Upper lobe of left lung (tissue), 6 donors: ENCODE measurements at regions not wholly inside any gene's neighbourhood (a gene's known extent, or its start where the extent isn't known, plus 50 kb on each side); places are given as distances from the start of the nearest gene placed in this dataset.

Experiments used
- ATAC-seq, 2 donors: fragments of 200-7000 bp; cut with Tn5 transposase; one replicate each; pipeline ENCODE4 v1.9.1; 2022; ENCODE audit warnings: mild to moderate bottlenecking in 2 of 2, moderate library complexity in 2 of 2; ENCODE audit not compliant: low FRiP score in 2 of 2
- DNase-seq, 2 donors: peaks; one replicate each; pipeline ENCODE4 v3.0.0-alpha.2; 2019 to 2020
- H3K27ac ChIP-seq, 4 donors: fragments of 200-600 bp; sonication (generic); one replicate each; pipeline ENCODE4 v1.5.1; 2016 to 2019
- H3K27me3 ChIP-seq, 4 donors: fragments of 200-600 bp; sonication (generic); one replicate each; pipeline ENCODE4 v1.5.1; 2017 to 2019
- H3K36me3 ChIP-seq, 4 donors: fragments of 200-600 bp; sonication (generic); one replicate each; pipeline ENCODE4 v1.5.1; 2016 to 2019
- H3K4me1 ChIP-seq, 4 donors: fragments of 200-600 bp; sonication (generic); one replicate each; pipeline ENCODE4 v1.5.1; 2018 to 2019
- H3K4me3 ChIP-seq, 4 donors: fragments of 200-600 bp; sonication (generic); one replicate each; pipeline ENCODE4 v1.5.1; 2017 to 2019; ENCODE audit warnings: mild to moderate bottlenecking in 2 of 4, moderate library complexity in 1 of 4
- H3K9me3 ChIP-seq, 4 donors: fragments of 200-600 bp; sonication (generic); one replicate each; pipeline ENCODE4 v1.5.1; 2018 to 2019
- CTCF ChIP-seq, 6 experiments: fragments of 450-650 bp in 4 of 6; fragments of 200-600 bp in 2 of 6; sonication (generic) in 2 of 6; IDR thresholded peaks; one replicate each; pipeline ENCODE4 v1.5.1; 2016 to 2019; ENCODE audit warnings: antibody characterized with exemption in 6 of 6
- EP300 ChIP-seq, 4 donors: sonication (generic); formaldehyde crosslinking; IDR thresholded peaks; one replicate each; pipeline ENCODE4 v1.5.1; 2017; ENCODE audit warnings: antibody characterized with exemption in 4 of 4, control low read depth in 2 of 4
- POLR2A ChIP-seq, 4 donors: fragments of 450-650 bp; IDR thresholded peaks; one replicate each; pipeline ENCODE4 v1.5.1; 2016 to 2017; ENCODE audit warnings: antibody characterized with exemption in 4 of 4, mild to moderate bottlenecking in 2 of 4
- POLR2AphosphoS5 ChIP-seq, 2 donors: sonication (generic); formaldehyde crosslinking; IDR thresholded peaks; one replicate each; pipeline ENCODE4 v1.5.1; 2017; ENCODE audit warnings: antibody characterized with exemption in 2 of 2
- WGBS, 2 donors: methylation state at CpG; one replicate each; pipeline ENCODE4 v1.1.5; 2017 to 2018; 5-methylcytosine and 5-hydroxymethylcytosine counted together
- donor health status: DM: no; HTN: no; CAD: no; lungs with moderate emphysema.
- donor health status: DM: no; HTN: yes; CAD: no; lungs with severe emphysema.

DNA sequence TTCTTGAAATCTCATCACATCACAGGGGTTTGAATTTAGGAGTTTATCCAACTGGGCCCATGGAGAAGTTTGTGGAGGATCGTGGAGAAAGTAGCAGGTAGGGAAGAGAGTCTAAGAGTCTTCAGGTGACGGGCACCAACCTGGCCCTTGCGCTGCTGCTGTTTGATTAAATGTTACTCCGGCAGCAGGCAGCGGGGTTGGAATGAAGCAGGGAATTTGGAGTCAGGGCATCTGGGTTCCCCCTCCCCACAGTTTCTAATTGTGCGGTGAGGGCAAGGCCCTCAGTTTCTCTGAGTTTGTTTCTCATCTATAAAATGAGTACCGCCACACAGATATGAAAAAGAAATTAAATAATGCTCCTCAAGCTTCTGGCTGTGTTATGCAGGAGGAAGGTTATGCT lies 182.9 kb upstream of the RGMA start:
- no peak overlapping the region for H3K27ac ChIP-seq
- WGBS, 2 donors = 96 to 98% methylated on average over 7 of the region's 7 CpGs

DNA sequence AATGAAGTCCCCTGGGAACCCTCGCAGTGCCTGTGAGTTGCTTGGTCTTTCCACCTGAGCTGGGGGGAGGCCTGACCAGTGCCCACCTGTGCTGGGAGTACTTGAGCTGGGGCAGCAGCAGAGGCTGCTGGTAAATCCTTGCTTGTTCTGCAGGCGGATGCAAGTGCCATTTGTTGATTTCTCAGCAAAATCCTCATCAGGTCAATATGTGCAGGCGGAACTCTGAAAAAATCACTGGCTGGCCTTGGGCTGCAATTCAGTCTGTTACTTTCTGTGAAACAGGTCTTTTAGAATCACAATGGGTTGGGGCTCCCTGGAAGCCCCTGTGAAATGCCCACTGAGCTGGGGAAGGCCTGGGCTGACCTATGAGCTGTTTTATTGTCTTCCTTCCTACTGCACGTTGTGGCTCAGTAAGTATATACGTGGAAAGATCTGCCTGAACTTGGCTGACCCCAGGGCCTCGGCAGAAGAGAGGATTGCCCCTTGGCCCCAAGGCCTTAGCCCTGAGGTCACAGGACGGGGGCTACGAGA lies 182.0 kb upstream of the RGMA start:
- Histone ChIP-seq H3K36me3 (no peaks in the 10 kb centered on the region), H3K27me3 (no peaks in the 10 kb centered on the region), H3K4me3 (no peak overlapping the region), H3K27ac (no peak overlapping the region), H3K4me1 (no peaks in the 10 kb centered on the region), H3K9me3 (peaks cover 7 to 20% (median 12%) of the 10 kb centered on the region in 4 donors)
- no peak for DNase-seq
- no peak for ATAC-seq
- TF ChIP-seq POLR2AphosphoS5 (IDR thresholded peaks at IDR 0.05) (no peak), CTCF (IDR thresholded peaks at IDR 0.05) (no peak), EP300 (IDR thresholded peaks at IDR 0.05) (no peak), POLR2A (IDR thresholded peaks at IDR 0.05) (no peak)
- 64 to 71% methylated on average over 6 to 8 of the region's 8 CpGs for WGBS, 2 donors

More for the DNA sequence above, 182.9 kb upstream of the RGMA start:
- Histone ChIP-seq H3K4me1 (no peaks in the 10 kb centered on the region), H3K4me3 (no peak overlapping the region), H3K36me3 (no peaks in the 10 kb centered on the region), H3K27me3 (no peaks in the 10 kb centered on the region), H3K9me3 (peaks cover 7 to 20% (median 12%) of the 10 kb centered on the region in 4 donors)
- no peak for ATAC-seq
- no peak for TF ChIP-seq CTCF (IDR thresholded peaks at IDR 0.05)
- no peak for TF ChIP-seq POLR2A (IDR thresholded peaks at IDR 0.05)
- TF ChIP-seq EP300 (IDR thresholded peaks at IDR 0.05) = no peak
- no peak for TF ChIP-seq POLR2AphosphoS5 (IDR thresholded peaks at IDR 0.05)
- no peak for DNase-seq

DNA sequence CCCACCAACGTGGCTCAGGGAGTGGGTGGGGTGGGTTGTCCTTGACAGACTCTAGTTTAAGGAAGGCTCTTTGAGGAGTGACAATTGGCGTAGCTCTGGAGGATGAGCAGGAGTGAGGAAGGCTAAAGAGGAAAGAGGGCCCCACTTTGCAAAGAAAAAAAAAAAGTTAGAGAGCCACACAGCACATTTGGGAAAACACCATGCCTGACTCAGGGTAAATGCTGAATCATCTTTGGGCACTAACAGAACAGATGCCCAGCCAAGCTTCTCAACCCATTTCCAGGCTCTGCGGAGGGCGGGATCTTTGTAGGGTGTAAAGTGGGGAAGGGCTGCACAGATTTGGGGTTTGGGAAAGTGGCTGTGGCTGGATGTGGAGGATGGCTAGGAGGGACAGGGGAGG lies 179.1 kb upstream of the RGMA start:
- Histone ChIP-seq H3K27ac (no peak overlapping the region), H3K36me3 (no peaks in the 10 kb centered on the region), H3K4me1 (no peaks in the 10 kb centered on the region), H3K27me3 (no peaks in the 10 kb centered on the region), H3K9me3 (peaks cover 7 to 20% (median 12%) of the 10 kb centered on the region in 4 donors), H3K4me3 (no peak overlapping the region)
- WGBS, 2 donors = 87 to 93% methylated on average over 4 of the region's 4 CpGs
- no peak for ATAC-seq
- DNase-seq = no peak
- TF ChIP-seq POLR2AphosphoS5 (IDR thresholded peaks at IDR 0.05) (no peak), EP300 (IDR thresholded peaks at IDR 0.05) (no peak), POLR2A (IDR thresholded peaks at IDR 0.05) (no peak), CTCF (IDR thresholded peaks at IDR 0.05) (no peak)

- DNase-seq (peak in 1 of 2 donors; percentile 61), ATAC-seq (no peak)
- no peaks in the 10 kb centered on the region for H3K27me3 ChIP-seq
- no peaks in the 10 kb centered on the region for H3K4me1 ChIP-seq
- 78 to 87% methylated on average over 13 to 15 of the region's 15 CpGs for WGBS, 2 donors
- no peak for TF ChIP-seq POLR2A (IDR thresholded peaks at IDR 0.05)
- TF ChIP-seq POLR2AphosphoS5 (IDR thresholded peaks at IDR 0.05) = no peak
- TF ChIP-seq EP300 (IDR thresholded peaks at IDR 0.05) = no peak
- TF ChIP-seq CTCF (IDR thresholded peaks at IDR 0.05) = no peak
- H3K4me3 ChIP-seq = no peak overlapping the region
- no peak overlapping the region for H3K27ac ChIP-seq
- no peaks in the 10 kb centered on the region for H3K36me3 ChIP-seq
- H3K9me3 ChIP-seq = peaks cover 6 to 13% (median 8%) of the 10 kb centered on the region in 4 donors
These were observed 177.3 kb upstream of the RGMA start for GRCh38 chr15:93266291-93266690.

GRCh38 chr15:93265111-93265556 lies 176.1 kb upstream of the RGMA start:
- no peaks in the 10 kb centered on the region for H3K4me1 ChIP-seq
- no peak for DNase-seq
- ATAC-seq = peak in 1 of 2 donors; percentile 66
- no peaks in the 10 kb centered on the region for H3K36me3 ChIP-seq
- TF ChIP-seq CTCF (IDR thresholded peaks at IDR 0.05) (no peak), POLR2AphosphoS5 (IDR thresholded peaks at IDR 0.05) (no peak), POLR2A (IDR thresholded peaks at IDR 0.05) (no peak), EP300 (IDR thresholded peaks at IDR 0.05) (no peak)
- H3K27me3 ChIP-seq = no peaks in the 10 kb centered on the region
- H3K27ac ChIP-seq = no peak overlapping the region
- peaks cover 0 to 3% (median 0%) of the 10 kb centered on the region in 4 donors for H3K9me3 ChIP-seq
- H3K4me3 ChIP-seq = no peak overlapping the region
- WGBS, 2 donors = 65 to 92% methylated on average over 7 of the region's 7 CpGs
